Mucosa of stomach (tissue), 1 donor: ENCODE measurements at regions not wholly inside any gene's neighbourhood (a gene's known extent, or its start where the extent isn't known, plus 50 kb on each side); places are given as distances from the start of the nearest gene placed in this dataset.

Experiments used
- H3K27me3 ChIP-seq: one replicate; pipeline ENCODE4 v1.7.0; 2013; ENCODE audit warnings: mild to moderate bottlenecking, low read length; ENCODE audit not compliant: control insufficient read depth, insufficient read depth
- H3K36me3 ChIP-seq: one replicate; pipeline ENCODE4 v1.7.0; 2013; ENCODE audit warnings: low read length; ENCODE audit not compliant: control insufficient read depth, insufficient read depth
- H3K4me1 ChIP-seq: one replicate; pipeline ENCODE4 v1.7.0; 2013; ENCODE audit warnings: mild to moderate bottlenecking, low read length; ENCODE audit not compliant: control insufficient read depth, insufficient read depth
- H3K4me3 ChIP-seq: one replicate; pipeline ENCODE4 v1.7.0; 2013; ENCODE audit warnings: low read length
- H3K9ac ChIP-seq: one replicate; pipeline ENCODE4 v1.7.0; 2013; ENCODE audit warnings: mild to moderate bottlenecking, low read length, moderate library complexity
- H3K9me3 ChIP-seq: one replicate; pipeline ENCODE4 v1.7.0; 2013; ENCODE audit warnings: mild to moderate bottlenecking, low read length, moderate library complexity; ENCODE audit not compliant: control insufficient read depth
- donor health status: Pancreatic carcinoma.

- Histone ChIP-seq H3K36me3 (no peaks in the 10 kb centered on the region), H3K9me3 (no peaks in the 10 kb centered on the region), H3K9ac (no peak overlapping the region), H3K4me3 (no peak overlapping the region), H3K27me3 (no peaks in the 10 kb centered on the region), H3K4me1 (no peaks in the 10 kb centered on the region)
Observed at GRCh38 chr19:28224441-28224840, 988.5 kb downstream of the UQCRFS1 start.

GRCh38 chr19:28221736-28222135, 991.2 kb downstream of the UQCRFS1 start:
- no peaks in the 10 kb centered on the region for H3K9me3 ChIP-seq
- no peaks in the 10 kb centered on the region for H3K27me3 ChIP-seq
- H3K9ac ChIP-seq: no peak overlapping the region
- H3K36me3 ChIP-seq: no peaks in the 10 kb centered on the region
- H3K4me1 ChIP-seq: no peaks in the 10 kb centered on the region
- H3K4me3 ChIP-seq: no peak overlapping the region

GRCh38 chr19:28218728-28219127, 994.2 kb downstream of the UQCRFS1 start:
- Histone ChIP-seq H3K9me3 (no peaks in the 10 kb centered on the region), H3K4me1 (no peaks in the 10 kb centered on the region), H3K27me3 (no peaks in the 10 kb centered on the region), H3K9ac (no peak overlapping the region), H3K4me3 (no peak overlapping the region), H3K36me3 (no peaks in the 10 kb centered on the region)

GRCh38 chr19:28217022-28217421, 995.9 kb downstream of the UQCRFS1 start:
- H3K36me3 ChIP-seq: no peaks in the 10 kb centered on the region
- no peak overlapping the region for H3K4me3 ChIP-seq
- no peaks in the 10 kb centered on the region for H3K9me3 ChIP-seq
- H3K9ac ChIP-seq: no peak overlapping the region
- no peaks in the 10 kb centered on the region for H3K4me1 ChIP-seq
- H3K27me3 ChIP-seq: no peaks in the 10 kb centered on the region

- no peaks in the 10 kb centered on the region for H3K4me1 ChIP-seq
Observed at GRCh38 chr19:28213470-28214082, 999.4 kb downstream of the UQCRFS1 start.

GRCh38 chr19:28210886-28211285, 1002.1 kb downstream of the UQCRFS1 start:
- H3K4me1 ChIP-seq: no peaks in the 10 kb centered on the region
- no peaks in the 10 kb centered on the region for H3K27me3 ChIP-seq
- no peaks in the 10 kb centered on the region for H3K36me3 ChIP-seq
- H3K9me3 ChIP-seq: no peaks in the 10 kb centered on the region
- H3K9ac ChIP-seq: no peak overlapping the region
- H3K4me3 ChIP-seq: no peak overlapping the region

More at GRCh38 chr19:28213470-28214082, 999.4 kb downstream of the UQCRFS1 start:
- no peaks in the 10 kb centered on the region for H3K27me3 ChIP-seq
- H3K36me3 ChIP-seq: no peaks in the 10 kb centered on the region
- no peaks in the 10 kb centered on the region for H3K9me3 ChIP-seq
- H3K9ac ChIP-seq: no peak overlapping the region
- no peak overlapping the region for H3K4me3 ChIP-seq

GRCh38 chr19:28208745-28209144, 1004.2 kb downstream of the UQCRFS1 start:
- no peaks in the 10 kb centered on the region for H3K27me3 ChIP-seq
- H3K9me3 ChIP-seq: no peaks in the 10 kb centered on the region
- no peak overlapping the region for H3K9ac ChIP-seq
- H3K36me3 ChIP-seq: no peaks in the 10 kb centered on the region
- no peaks in the 10 kb centered on the region for H3K4me1 ChIP-seq
- H3K4me3 ChIP-seq: no peak overlapping the region

GRCh38 chr19:28207244-28207643, 1005.7 kb downstream of the UQCRFS1 start:
- Histone ChIP-seq H3K27me3 (no peaks in the 10 kb centered on the region), H3K9me3 (no peaks in the 10 kb centered on the region), H3K4me3 (no peak overlapping the region), H3K4me1 (no peaks in the 10 kb centered on the region), H3K36me3 (no peaks in the 10 kb centered on the region), H3K9ac (no peak overlapping the region)

- Histone ChIP-seq H3K4me3 (no peak overlapping the region), H3K36me3 (no peaks in the 10 kb centered on the region), H3K4me1 (no peaks in the 10 kb centered on the region), H3K27me3 (no peaks in the 10 kb centered on the region), H3K9me3 (no peaks in the 10 kb centered on the region), H3K9ac (no peak overlapping the region)
Observed at GRCh38 chr19:28201462-28201943, 1011.4 kb downstream of the UQCRFS1 start.

GRCh38 chr19:28199323-28199722, 1013.6 kb downstream of the UQCRFS1 start:
- Histone ChIP-seq H3K9ac (no peak overlapping the region), H3K4me3 (no peak overlapping the region), H3K4me1 (no peaks in the 10 kb centered on the region), H3K9me3 (no peaks in the 10 kb centered on the region), H3K27me3 (no peaks in the 10 kb centered on the region), H3K36me3 (no peaks in the 10 kb centered on the region)

GRCh38 chr19:28196961-28197360, 1016.0 kb downstream of the UQCRFS1 start:
- Histone ChIP-seq H3K4me1 (no peaks in the 10 kb centered on the region), H3K27me3 (no peaks in the 10 kb centered on the region), H3K9ac (no peak overlapping the region), H3K9me3 (no peaks in the 10 kb centered on the region), H3K36me3 (no peaks in the 10 kb centered on the region), H3K4me3 (no peak overlapping the region)

- Histone ChIP-seq H3K4me1 (no peaks in the 10 kb centered on the region), H3K9ac (no peak overlapping the region)
Observed at GRCh38 chr19:28196101-28196500, 1016.9 kb downstream of the UQCRFS1 start.

GRCh38 chr19:28185646-28186045, 1027.3 kb downstream of the UQCRFS1 start:
- H3K4me1 ChIP-seq: no peaks in the 10 kb centered on the region
- H3K9ac ChIP-seq: no peak overlapping the region
- H3K27me3 ChIP-seq: no peaks in the 10 kb centered on the region
- no peaks in the 10 kb centered on the region for H3K36me3 ChIP-seq
- no peak overlapping the region for H3K4me3 ChIP-seq
- H3K9me3 ChIP-seq: no peaks in the 10 kb centered on the region

More at GRCh38 chr19:28196101-28196500, 1016.9 kb downstream of the UQCRFS1 start:
- Histone ChIP-seq H3K4me3 (no peak overlapping the region), H3K9me3 (no peaks in the 10 kb centered on the region), H3K36me3 (no peaks in the 10 kb centered on the region), H3K27me3 (no peaks in the 10 kb centered on the region)
